NT2/D1 (cell line): ENCODE measurements at regions not wholly inside any gene's neighbourhood (a gene's known extent, or its start where the extent isn't known, plus 50 kb on each side); places are given as distances from the start of the nearest gene placed in this dataset.
"Not testable (repeated sequence)": the region's sequence is repeated elsewhere in the genome, so short reads cannot be mapped to it uniquely, and the experiment has no call there.

Experiments used
- DNase-seq: peaks from one replicate; pipeline ENCODE4 v3.0.0-alpha.2; 2011; ENCODE audit warnings: low read depth, low spot score
- H3K27me3 ChIP-seq: 2 replicates; pipeline ENCODE4 v1.6.0; 2011; ENCODE audit warnings: mild to moderate bottlenecking; ENCODE audit not compliant: insufficient read length, insufficient read depth
- H3K36me3 ChIP-seq: 2 replicates; pipeline ENCODE4 v1.6.1; 2011; ENCODE audit warnings: mild to moderate bottlenecking, low read length, mixed read lengths; ENCODE audit not compliant: insufficient read depth, insufficient read length
- H3K4me1 ChIP-seq: 2 replicates; pipeline ENCODE4 v1.5.1; 2011; ENCODE audit not compliant: insufficient read depth, insufficient read length
- H3K4me3 ChIP-seq: 2 replicates; pipeline ENCODE4 v1.5.1; 2011; ENCODE audit warnings: low read depth; ENCODE audit not compliant: insufficient read length
- H3K9ac ChIP-seq: 2 replicates; pipeline ENCODE4 v1.6.0; 2011; ENCODE audit warnings: low read depth; ENCODE audit not compliant: insufficient read length
- H3K9me3 ChIP-seq: 2 replicates; pipeline ENCODE4 v1.5.1; 2011; ENCODE audit warnings: mild to moderate bottlenecking, low read length; ENCODE audit not compliant: insufficient read depth

DNA sequence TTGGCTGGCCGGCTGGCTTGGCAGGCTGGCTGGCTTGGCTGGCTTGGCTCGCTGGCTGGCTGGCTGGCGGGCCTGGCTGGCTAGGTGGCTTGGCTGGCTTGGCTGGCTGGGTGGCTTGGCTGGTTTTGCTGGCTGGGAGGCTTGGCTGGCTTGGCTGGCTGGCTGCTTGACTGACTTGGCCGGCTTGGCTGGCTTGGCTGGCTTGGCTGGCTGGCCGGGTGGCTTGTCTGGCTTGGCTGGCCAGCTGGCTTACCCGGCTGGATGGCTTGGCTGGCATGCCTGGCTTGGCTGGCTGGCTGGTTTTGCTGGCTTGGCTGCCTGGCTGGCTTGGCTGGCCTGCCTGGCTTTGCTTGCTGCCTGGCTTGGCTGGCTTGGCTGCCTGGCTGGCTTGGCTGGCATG lies 2825.2 kb downstream of the RPIA start:
- H3K4me1 ChIP-seq, H3K4me3 ChIP-seq, H3K27me3 ChIP-seq, DNase-seq, H3K36me3 ChIP-seq, H3K9ac ChIP-seq, H3K9me3 ChIP-seq: not testable (repeated sequence)

DNA sequence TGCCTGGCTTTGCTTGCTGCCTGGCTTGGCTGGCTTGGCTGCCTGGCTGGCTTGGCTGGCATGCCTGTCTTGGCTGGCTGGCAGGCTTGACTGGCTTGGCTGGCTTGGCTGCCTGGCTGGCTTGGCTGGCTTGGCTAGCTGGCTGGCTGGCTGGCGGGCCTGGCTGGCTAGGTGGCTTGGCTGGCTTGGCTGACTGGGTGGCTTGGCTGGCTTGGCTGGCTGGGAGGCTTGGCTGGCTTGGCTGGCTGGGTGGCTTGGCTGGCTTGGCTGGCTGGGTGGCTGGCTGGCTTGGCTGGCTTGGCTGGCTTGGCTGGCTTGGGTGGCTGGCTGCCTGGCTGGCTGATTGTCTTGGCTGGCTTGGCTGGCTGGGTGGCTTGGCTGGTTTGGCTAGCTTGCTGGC lies 2826.4 kb downstream of the RPIA start:
- not testable (repeated sequence) for H3K4me1 ChIP-seq, H3K9ac ChIP-seq, H3K36me3 ChIP-seq, H3K4me3 ChIP-seq, DNase-seq, H3K9me3 ChIP-seq, H3K27me3 ChIP-seq

DNA sequence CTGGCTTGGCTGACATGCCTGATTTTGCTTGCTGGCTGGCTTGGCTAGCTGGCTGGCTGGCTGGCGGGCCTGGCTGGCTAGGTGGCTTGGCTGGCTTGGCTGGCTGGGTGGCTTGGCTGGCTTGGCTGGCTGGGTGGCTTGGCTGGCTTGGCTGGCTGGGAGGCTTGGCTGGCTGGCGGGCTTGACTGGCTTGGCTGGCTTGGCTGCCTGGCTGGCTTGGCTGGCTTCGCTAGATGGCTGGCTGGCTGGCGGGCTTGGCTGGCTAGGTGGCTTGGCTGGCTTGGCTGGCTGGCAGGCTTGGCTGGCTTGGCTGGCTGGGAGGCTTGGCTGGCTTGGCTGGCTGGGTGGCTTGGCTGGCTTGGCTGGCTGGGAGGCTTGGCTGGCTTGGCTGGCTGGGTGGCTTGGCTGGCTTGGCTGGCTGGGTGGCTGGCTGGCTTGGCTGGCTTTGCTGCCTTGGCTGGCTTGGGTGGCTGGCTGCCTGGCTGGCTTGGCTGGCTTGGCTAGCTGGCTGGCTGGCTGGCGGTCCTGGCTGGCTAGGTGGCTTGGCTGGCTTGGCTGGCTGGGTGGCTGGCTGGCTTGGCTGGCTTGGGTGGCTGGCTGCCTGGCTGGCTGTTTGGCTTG lies 2827.0 kb downstream of the RPIA start:
- not testable (repeated sequence) for H3K36me3 ChIP-seq, H3K4me3 ChIP-seq, DNase-seq, H3K27me3 ChIP-seq, H3K9ac ChIP-seq, H3K9me3 ChIP-seq, H3K4me1 ChIP-seq

DNA sequence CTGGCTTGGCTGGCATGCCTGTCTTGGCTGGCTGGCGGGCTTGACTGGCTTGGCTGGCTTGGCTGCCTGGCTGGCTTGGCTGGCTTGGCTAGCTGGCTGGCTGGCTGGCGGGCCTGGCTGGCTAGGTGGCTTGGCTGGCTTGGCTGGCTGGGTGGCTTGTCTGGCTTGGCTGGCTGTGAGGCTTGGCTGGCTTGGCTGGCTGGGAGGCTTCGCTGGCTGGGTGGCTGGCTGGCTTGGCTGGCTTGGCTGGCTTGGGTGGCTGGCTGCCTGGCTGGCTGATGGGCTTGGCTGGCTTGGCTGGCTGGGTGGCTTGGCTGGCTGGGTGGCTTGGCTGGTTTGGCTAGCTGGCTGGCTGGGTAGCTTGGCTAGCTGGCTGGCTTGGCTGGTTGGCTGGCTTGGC lies 2827.9 kb downstream of the RPIA start:
- not testable (repeated sequence) for DNase-seq, H3K9me3 ChIP-seq, H3K4me1 ChIP-seq, H3K27me3 ChIP-seq, H3K4me3 ChIP-seq, H3K9ac ChIP-seq, H3K36me3 ChIP-seq

DNA sequence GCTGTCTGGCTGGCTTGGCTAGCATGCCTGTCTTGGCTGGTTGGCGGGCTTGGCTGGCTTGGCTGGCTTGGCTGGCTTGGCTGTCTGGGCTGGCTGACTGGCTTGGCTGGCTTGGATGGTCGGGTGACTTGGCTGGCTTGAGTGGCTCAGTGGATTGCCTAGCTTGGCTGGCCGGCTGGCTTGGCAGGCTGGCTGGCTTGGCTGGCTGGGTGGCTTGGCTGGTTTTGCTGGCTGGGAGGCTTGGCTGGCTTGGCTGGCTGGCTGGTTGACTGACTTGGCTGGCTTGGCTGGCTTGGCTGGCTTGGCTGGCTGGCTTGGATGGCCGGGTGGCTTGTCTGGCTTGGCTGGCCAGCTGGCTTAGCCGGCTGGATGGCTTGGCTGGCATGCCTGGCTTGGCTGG lies 2828.4 kb downstream of the RPIA start:
- H3K9me3 ChIP-seq, DNase-seq, H3K4me3 ChIP-seq, H3K27me3 ChIP-seq, H3K4me1 ChIP-seq, H3K9ac ChIP-seq, H3K36me3 ChIP-seq: not testable (repeated sequence)

DNA sequence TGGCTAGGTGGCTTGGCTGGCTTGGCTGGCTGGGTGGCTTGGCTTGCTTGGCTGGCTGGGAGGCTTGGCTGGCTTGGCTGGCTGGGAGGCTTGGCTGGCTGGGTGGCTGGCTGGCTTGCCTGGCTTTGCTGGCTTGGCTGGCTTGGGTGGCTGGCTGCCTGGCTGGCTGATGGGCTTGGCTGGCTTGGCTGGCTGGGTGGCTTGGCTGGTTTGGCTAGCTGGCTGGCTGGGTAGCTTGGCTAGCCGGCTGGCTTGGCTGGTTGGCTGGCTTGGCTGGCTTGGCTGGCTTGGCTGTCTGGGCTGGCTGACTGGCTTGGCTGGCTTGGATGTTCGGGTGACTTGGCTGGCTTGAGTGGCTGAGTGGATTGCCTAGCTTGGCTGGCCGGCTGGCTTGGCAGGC lies 2829.1 kb downstream of the RPIA start:
- not testable (repeated sequence) for H3K9me3 ChIP-seq, DNase-seq, H3K4me1 ChIP-seq, H3K4me3 ChIP-seq, H3K36me3 ChIP-seq, H3K9ac ChIP-seq, H3K27me3 ChIP-seq

DNA sequence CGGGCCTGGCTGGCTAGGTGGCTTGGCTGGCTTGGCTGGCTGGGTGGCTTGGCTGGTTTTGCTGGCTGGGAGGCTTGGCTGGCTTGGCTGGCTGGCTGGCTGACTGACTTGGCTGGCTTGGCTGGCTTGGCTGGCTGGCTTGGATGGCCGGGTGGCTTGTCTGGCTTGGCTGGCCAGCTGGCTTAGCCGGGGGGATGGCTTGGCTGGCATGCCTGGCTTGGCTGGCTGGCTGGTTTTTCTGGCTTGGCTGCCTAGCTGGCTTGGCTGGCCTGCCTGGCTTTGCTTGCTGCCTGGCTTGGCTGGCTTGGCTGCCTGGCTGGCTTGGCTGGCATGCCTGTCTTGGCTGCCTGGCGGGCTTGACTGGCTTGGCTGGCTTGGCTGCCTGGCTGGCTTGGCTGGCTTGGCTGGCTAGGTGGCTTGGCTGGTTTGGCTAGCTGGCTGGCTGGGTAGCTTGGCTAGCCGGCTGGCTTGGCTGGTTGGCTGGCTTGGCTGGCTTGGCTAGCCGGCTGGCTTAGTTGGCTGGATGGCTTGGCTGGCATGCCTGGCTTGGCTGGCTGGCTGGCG lies 2829.6 kb downstream of the RPIA start:
- H3K27me3 ChIP-seq, H3K9ac ChIP-seq, H3K4me3 ChIP-seq, DNase-seq, H3K4me1 ChIP-seq, H3K36me3 ChIP-seq, H3K9me3 ChIP-seq: not testable (repeated sequence)

DNA sequence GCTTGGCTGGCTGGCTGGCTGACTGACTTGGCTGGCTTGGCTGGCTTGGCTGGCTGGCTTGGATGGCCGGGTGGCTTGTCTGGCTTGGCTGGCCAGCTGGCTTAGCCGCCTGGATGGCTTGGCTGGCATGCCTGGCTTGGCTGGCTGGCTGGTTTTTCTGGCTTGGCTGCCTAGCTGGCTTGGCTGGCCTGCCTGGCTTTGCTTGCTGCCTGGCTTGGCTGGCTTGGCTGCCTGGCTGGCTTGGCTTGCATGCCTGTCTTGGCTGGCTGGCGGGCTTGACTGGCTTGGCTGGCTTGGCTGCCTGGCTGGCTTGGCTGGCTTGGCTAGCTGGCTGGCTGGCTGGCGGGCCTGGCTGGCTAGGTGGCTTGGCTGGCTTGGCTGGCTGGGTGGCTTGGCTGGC lies 2830.5 kb downstream of the RPIA start:
- H3K9me3 ChIP-seq, DNase-seq, H3K9ac ChIP-seq, H3K4me1 ChIP-seq, H3K36me3 ChIP-seq, H3K4me3 ChIP-seq, H3K27me3 ChIP-seq: not testable (repeated sequence)

DNA sequence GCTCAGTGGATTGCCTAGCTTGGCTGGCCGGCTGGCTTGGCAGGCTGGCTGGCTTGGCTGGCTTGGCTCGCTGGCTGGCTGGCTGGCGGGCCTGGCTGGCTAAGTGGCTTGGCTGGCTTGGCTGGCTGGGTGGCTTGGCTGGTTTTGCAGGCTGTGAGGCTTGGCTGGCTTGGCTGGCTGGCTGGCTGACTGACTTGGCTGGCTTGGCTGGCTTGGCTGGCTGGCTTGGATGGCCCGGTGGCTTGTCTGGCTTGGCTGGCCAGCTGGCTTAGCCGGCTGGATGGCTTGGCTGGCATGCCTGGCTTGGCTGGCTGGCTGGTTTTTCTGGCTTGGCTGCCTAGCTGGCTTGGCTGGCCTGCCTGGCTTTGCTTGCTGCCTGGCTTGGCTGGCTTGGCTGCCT lies 2831.4 kb downstream of the RPIA start:
- not testable (repeated sequence) for H3K9ac ChIP-seq, H3K4me1 ChIP-seq, H3K4me3 ChIP-seq, H3K27me3 ChIP-seq, H3K36me3 ChIP-seq, DNase-seq, H3K9me3 ChIP-seq

DNA sequence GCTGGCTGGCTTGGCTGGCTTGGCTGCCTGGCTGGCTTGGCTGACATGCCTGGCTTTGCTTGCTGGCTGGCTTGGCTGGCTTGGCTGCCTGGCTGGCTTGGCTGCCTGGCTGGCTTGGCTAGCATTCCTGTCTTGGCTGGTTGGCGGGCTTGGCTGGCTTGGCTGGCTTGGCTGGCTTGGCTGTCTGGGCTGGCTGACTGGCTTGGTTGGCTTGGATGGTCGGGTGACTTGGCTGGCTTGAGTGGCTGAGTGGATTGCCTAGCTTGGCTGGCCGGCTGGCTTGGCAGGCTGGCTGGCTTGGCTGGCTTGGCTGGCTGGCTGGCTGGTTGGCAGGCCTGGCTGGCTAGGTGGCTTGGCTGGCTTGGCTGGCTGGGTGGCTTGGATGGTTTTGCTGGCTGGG lies 2832.3 kb downstream of the RPIA start:
- not testable (repeated sequence) for H3K9me3 ChIP-seq, H3K27me3 ChIP-seq

DNA sequence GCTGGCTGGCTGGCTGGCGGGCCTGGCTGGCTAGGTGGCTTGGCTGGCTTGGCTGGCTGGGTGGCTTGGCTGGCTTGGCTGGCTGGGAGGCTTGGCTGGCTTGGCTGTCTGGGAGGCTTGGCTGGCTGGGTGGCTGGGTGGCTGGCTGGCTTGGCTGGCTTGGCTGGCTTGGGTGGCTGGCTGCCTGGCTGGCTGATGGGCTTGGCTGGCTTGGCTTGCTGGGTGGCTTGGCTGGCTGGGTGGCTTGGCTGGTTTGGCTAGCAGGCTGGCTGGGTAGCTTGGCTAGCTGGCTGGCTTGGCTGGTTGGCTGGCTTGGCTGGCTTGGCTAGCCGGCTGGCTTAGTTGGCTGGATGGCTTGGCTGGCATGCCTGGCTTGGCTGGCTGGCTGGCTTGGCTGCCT lies 2834.1 kb downstream of the RPIA start:
- not testable (repeated sequence) for H3K36me3 ChIP-seq, H3K9me3 ChIP-seq, DNase-seq, H3K27me3 ChIP-seq, H3K4me1 ChIP-seq, H3K9ac ChIP-seq, H3K4me3 ChIP-seq

More for the DNA sequence above, 2832.3 kb downstream of the RPIA start:
- not testable (repeated sequence) for H3K4me3 ChIP-seq, H3K36me3 ChIP-seq, H3K9ac ChIP-seq, H3K4me1 ChIP-seq, DNase-seq

DNA sequence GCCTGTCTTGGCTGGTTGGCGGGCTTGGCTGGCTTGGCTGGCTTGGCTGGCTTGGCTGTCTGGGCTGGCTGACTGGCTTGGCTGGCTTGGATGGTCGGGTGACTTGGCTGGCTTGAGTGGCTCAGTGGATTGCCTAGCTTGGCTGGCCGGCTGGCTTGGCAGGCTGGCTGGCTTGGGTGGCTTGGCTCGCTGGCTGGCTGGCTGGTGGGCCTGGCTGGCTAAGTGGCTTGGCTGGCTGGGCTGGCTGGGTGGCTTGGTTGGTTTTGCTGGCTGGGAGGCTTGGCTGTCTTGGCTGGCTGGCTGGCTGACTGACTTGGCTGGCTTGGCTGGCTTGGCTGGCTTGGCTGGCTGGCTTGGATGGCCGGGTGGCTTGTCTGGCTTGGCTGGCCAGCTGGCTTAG lies 2834.6 kb downstream of the RPIA start:
- H3K36me3 ChIP-seq, DNase-seq, H3K4me1 ChIP-seq, H3K9ac ChIP-seq, H3K27me3 ChIP-seq, H3K4me3 ChIP-seq, H3K9me3 ChIP-seq: not testable (repeated sequence)
